ENCODE measurements at regions not wholly inside any gene's neighbourhood (a gene's known extent, or its start where the extent isn't known, plus 50 kb on each side); places are given as distances from the start of the nearest gene placed in this dataset.

DNA sequence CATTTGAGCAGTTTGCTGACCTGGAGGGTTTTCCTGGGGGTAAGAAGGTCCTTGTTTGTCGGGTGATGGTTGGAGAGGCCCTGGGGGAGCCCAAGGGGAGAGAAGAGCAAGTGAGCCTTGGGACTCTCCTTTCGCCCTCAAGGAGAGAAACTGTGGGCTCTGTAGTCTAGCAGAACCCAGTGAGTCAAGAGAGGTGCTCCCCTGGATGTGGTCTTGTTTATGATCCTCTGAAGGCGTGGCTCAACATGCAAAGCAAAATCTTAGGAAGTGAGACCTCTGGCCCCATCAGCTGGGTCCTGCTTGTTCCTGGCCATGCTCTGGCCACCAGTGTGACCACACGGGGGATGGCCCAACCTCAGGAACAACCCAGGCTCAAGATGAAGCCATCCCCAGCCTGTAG, 66.5 kb upstream of the ALX4 start:
- Histone ChIP-seq H3K27ac (ENCODE audit: extremely low read length, insufficient read depth, low read length) (no peak overlapping the region), H2AFZ (ENCODE audit: low read length) (no peak overlapping the region), H3K27me3 (ENCODE audit: control insufficient read depth in 1 of 2, insufficient read depth in 2 of 2, low read length in 2 of 2) (peaks cover 5 to 19% of the 10 kb centered on the region in 2 experiments; a peak in 2 of 5 replicates), H3K4me1 (ENCODE audit: insufficient read depth, low read length) (no peaks in the 10 kb centered on the region), H3K9ac (ENCODE audit: insufficient read depth, low read depth, low read length) (no peak overlapping the region), H3K4me2 (ENCODE audit: low read depth, low read length) (no peak overlapping the region), H3K79me2 (ENCODE audit: insufficient read depth, low read length) (no peaks in the 10 kb centered on the region), H3K36me3 (replicated peaks in 1 of 2; ENCODE audit: control insufficient read depth in 1 of 2, insufficient read depth in 2 of 2, low read length in 2 of 2) (no peaks in the 10 kb centered on the region), H3K9me3 (ENCODE audit: low read length) (no peaks in the 10 kb centered on the region), H3K4me3 (replicated peaks in 1 of 3; ENCODE audit: insufficient read depth in 1 of 3, low read depth in 2 of 3, low read length in 3 of 3) (no peak overlapping the region), H4K20me1 (ENCODE audit: insufficient read depth, low read length) (no peaks in the 10 kb centered on the region)
- no peak for FAIRE-seq
- DNase-seq (ENCODE audit: low spot score): no peak
- 33% methylated on average over 1 of the region's 4 CpGs for WGBS (ENCODE audit: low lambda C conversion rate)
- intact Hi-C loops (cut with micrococcal nuclease; ENCODE audit: unreplicated experiment) (no loop called here), in situ Hi-C loops (cut with HindIII; ENCODE audit: extremely low pct_ligation_motif_present, low pct_unique_long_range_greater_than_20kb) (no loop called here)
- CTCF ChIA-PET (ENCODE audit: low intra/inter-chr PET ratio, low total read pairs): no interaction called here
- no TSS peak for BruUV-seq (replicated peaks)
- ATAC-seq: no peak
- TF ChIP-seq ZNF816 (CRISPR knock-in tag; IDR thresholded peaks at IDR 0.05; ENCODE audit: borderline replicate concordance) (no peak), FLYWCH1 (CRISPR knock-in tag; IDR thresholded peaks at IDR 0.05) (no peak), EZH2 (conservative IDR thresholded peaks at IDR 0.05; ENCODE audit: low read depth, low read length) (no peak), HNRNPH1 (optimal IDR thresholded peaks at IDR 0.05; ENCODE audit: low read depth, low read length) (no peak), ZFP36L2 (CRISPR knock-in tag; IDR thresholded peaks at IDR 0.05) (no peak), NFKB2 (CRISPR knock-in tag; IDR thresholded peaks at IDR 0.05; ENCODE audit: borderline replicate concordance) (no peak), ZNF550 (CRISPR knock-in tag; IDR thresholded peaks at IDR 0.05; ENCODE audit: borderline replicate concordance) (no peak), KDM3A (CRISPR knock-in tag; IDR thresholded peaks at IDR 0.05; ENCODE audit: low read depth) (no peak), ZNF484 (CRISPR knock-in tag; IDR thresholded peaks at IDR 0.05; ENCODE audit: borderline replicate concordance, low read depth) (no peak), BHLHE40 (IDR thresholded peaks at IDR 0.05; ENCODE audit: low read length) (no peak), ATF7-NPFF (CRISPR knock-in tag; IDR thresholded peaks at IDR 0.05; ENCODE audit: low read depth) (no peak), ADNP (CRISPR knock-in tag; IDR thresholded peaks at IDR 0.05) (no peak), ZNF207 (IDR thresholded peaks at IDR 0.05; ENCODE audit: borderline replicate concordance) (no peak), TEAD3 (CRISPR knock-in tag; optimal IDR thresholded peaks at IDR 0.05; ENCODE audit: borderline replicate concordance) (no peak)
- TF ChIP-seq, protein P1, sequence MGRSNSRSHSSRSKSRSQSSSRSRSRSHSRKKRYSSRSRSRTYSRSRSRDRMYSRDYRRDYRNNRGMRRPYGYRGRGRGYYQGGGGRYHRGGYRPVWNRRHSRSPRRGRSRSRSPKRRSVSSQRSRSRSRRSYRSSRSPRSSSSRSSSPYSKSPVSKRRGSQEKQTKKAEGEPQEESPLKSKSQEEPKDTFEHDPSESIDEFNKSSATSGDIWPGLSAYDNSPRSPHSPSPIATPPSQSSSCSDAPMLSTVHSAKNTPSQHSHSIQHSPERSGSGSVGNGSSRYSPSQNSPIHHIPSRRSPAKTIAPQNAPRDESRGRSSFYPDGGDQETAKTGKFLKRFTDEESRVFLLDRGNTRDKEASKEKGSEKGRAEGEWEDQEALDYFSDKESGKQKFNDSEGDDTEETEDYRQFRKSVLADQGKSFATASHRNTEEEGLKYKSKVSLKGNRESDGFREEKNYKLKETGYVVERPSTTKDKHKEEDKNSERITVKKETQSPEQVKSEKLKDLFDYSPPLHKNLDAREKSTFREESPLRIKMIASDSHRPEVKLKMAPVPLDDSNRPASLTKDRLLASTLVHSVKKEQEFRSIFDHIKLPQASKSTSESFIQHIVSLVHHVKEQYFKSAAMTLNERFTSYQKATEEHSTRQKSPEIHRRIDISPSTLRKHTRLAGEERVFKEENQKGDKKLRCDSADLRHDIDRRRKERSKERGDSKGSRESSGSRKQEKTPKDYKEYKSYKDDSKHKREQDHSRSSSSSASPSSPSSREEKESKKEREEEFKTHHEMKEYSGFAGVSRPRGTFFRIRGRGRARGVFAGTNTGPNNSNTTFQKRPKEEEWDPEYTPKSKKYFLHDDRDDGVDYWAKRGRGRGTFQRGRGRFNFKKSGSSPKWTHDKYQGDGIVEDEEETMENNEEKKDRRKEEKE (IDR thresholded peaks at IDR 0.05): no peak
- TF ChIP-seq, protein P2, sequence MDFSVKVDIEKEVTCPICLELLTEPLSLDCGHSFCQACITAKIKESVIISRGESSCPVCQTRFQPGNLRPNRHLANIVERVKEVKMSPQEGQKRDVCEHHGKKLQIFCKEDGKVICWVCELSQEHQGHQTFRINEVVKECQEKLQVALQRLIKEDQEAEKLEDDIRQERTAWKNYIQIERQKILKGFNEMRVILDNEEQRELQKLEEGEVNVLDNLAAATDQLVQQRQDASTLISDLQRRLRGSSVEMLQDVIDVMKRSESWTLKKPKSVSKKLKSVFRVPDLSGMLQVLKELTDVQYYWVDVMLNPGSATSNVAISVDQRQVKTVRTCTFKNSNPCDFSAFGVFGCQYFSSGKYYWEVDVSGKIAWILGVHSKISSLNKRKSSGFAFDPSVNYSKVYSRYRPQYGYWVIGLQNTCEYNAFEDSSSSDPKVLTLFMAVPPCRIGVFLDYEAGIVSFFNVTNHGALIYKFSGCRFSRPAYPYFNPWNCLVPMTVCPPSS (IDR thresholded peaks at IDR 0.05): no peak
- TF ChIP-seq, protein P3, sequence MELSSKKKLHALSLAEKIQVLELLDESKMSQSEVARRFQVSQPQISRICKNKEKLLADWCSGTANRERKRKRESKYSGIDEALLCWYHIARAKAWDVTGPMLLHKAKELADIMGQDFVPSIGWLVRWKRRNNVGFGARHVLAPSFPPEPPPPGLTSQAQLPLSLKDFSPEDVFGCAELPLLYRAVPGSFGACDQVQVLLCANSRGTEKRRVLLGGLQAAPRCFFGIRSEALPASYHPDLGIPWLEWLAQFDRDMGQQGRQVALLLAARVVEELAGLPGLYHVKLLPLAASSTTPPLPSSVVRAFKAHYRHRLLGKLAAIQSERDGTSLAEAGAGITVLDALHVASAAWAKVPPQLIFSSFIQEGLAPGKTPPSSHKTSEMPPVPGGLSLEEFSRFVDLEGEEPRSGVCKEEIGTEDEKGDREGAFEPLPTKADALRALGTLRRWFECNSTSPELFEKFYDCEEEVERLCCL (CRISPR knock-in tag; IDR thresholded peaks at IDR 0.05; ENCODE audit: borderline replicate concordance): no peak
- TF ChIP-seq, protein P4, sequence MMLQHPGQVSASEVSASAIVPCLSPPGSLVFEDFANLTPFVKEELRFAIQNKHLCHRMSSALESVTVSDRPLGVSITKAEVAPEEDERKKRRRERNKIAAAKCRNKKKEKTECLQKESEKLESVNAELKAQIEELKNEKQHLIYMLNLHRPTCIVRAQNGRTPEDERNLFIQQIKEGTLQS (CRISPR knock-in tag; IDR thresholded peaks at IDR 0.05): no peak
- POLR2A ChIA-PET: no interaction called here
